GM12875 (cell line): ENCODE measurements at regions not wholly inside any gene's neighbourhood (a gene's known extent, or its start where the extent isn't known, plus 50 kb on each side); places are given as distances from the start of the nearest gene placed in this dataset.

Experiments used
- H3K4me3 ChIP-seq: one replicate; pipeline ENCODE4 v1.5.1; 2011; ENCODE audit warnings: low read depth, low read length, control low read depth
- CTCF ChIP-seq: IDR thresholded peaks from 2 replicates; pipeline ENCODE4 v1.5.1; 2011; ENCODE audit warnings: low read depth, mild to moderate bottlenecking, control low read depth, inconsistent platforms, low read length, moderate library complexity, borderline replicate concordance; ENCODE audit not compliant: insufficient read depth

GRCh38 chr1:38337711-38338110 lies 291.1 kb upstream of the POU3F1 start:
- TF ChIP-seq CTCF: no peak
- no peak overlapping the region for H3K4me3 ChIP-seq

GRCh38 chr1:38336961-38337360 lies 290.4 kb upstream of the POU3F1 start:
- no peak overlapping the region for H3K4me3 ChIP-seq
- no peak for TF ChIP-seq CTCF

GRCh38 chr1:38336301-38336923 lies 289.8 kb upstream of the POU3F1 start:
- no peak for TF ChIP-seq CTCF
- H3K4me3 ChIP-seq: no peak overlapping the region

GRCh38 chr1:38334930-38335592 lies 288.5 kb upstream of the POU3F1 start:
- H3K4me3 ChIP-seq: no peak overlapping the region
- no peak for TF ChIP-seq CTCF

GRCh38 chr1:38332649-38333310 lies 286.2 kb upstream of the POU3F1 start:
- no peak overlapping the region for H3K4me3 ChIP-seq
- no peak for TF ChIP-seq CTCF

- no peak overlapping the region for H3K4me3 ChIP-seq
- TF ChIP-seq CTCF: no peak
Measured at GRCh38 chr1:38331496-38332210, 285.1 kb upstream of the POU3F1 start.
